ENCODE measurements at regions not wholly inside any gene's neighbourhood (a gene's known extent, or its start where the extent isn't known, plus 50 kb on each side); places are given as distances from the start of the nearest gene placed in this dataset.

GRCh38 chr1:9451081-9451480 lies 88.2 kb upstream of the SLC25A33 start:
- H3K9me3 ChIP-seq (ENCODE audit: control extremely low read depth in 1 of 3, control insufficient read depth in 2 of 3, insufficient read depth in 1 of 3, low read length in 2 of 3): no peaks in the 10 kb centered on the region
- H4K20me1 ChIP-seq (ENCODE audit: control insufficient read depth, insufficient read depth, low read length, poor library complexity, severe bottlenecking): no peaks in the 10 kb centered on the region
- no peaks in the 10 kb centered on the region for H3K36me3 ChIP-seq (replicated peaks in 1 of 2; ENCODE audit: control extremely low read depth in 1 of 2, control insufficient read depth in 1 of 2, extremely low read depth in 1 of 2, insufficient read depth in 2 of 2, low read length in 1 of 2)
- Mint-ChIP-seq H3K27me3 (no peaks in the 10 kb centered on the region), H3K4me3 (no peak overlapping the region), H3K9me3 (ENCODE audit: insufficient read depth) (no peaks in the 10 kb centered on the region), H3K4me1 (peaks cover 15% of the 10 kb centered on the region), H3K27ac (no peak overlapping the region)
- DNase-seq: no peak
- H3K9ac ChIP-seq (ENCODE audit: low read length): no peak overlapping the region
- no peak overlapping the region for H3K4me3 ChIP-seq (ENCODE audit: control extremely low read depth in 1 of 5, extremely low read depth in 1 of 5, insufficient read depth in 1 of 5, low read depth in 2 of 5, low read length in 4 of 5)
- no peak overlapping the region for H2AFZ ChIP-seq (ENCODE audit: insufficient read depth, low read depth, low read length, poor library complexity, severe bottlenecking)
- no peak for TF ChIP-seq EZH2 (IDR thresholded peaks at IDR 0.05; ENCODE audit: borderline replicate concordance, insufficient read depth, low read depth, low read length, poor library complexity, severe bottlenecking)
- TF ChIP-seq, protein P1, sequence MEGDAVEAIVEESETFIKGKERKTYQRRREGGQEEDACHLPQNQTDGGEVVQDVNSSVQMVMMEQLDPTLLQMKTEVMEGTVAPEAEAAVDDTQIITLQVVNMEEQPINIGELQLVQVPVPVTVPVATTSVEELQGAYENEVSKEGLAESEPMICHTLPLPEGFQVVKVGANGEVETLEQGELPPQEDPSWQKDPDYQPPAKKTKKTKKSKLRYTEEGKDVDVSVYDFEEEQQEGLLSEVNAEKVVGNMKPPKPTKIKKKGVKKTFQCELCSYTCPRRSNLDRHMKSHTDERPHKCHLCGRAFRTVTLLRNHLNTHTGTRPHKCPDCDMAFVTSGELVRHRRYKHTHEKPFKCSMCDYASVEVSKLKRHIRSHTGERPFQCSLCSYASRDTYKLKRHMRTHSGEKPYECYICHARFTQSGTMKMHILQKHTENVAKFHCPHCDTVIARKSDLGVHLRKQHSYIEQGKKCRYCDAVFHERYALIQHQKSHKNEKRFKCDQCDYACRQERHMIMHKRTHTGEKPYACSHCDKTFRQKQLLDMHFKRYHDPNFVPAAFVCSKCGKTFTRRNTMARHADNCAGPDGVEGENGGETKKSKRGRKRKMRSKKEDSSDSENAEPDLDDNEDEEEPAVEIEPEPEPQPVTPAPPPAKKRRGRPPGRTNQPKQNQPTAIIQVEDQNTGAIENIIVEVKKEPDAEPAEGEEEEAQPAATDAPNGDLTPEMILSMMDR (IDR thresholded peaks at IDR 0.05): no peak
- H3K27ac ChIP-seq (ENCODE audit: low read length in 2 of 2): no peak overlapping the region
- CTCF ChIA-PET: interaction anchor here (1.2 to 11.7 kb wide), 3 partner anchors 40 to 161 kb away, joined by 3 to 352 read pairs (median 9); partner anchors contain the start of gene SPSB1
- intact Hi-C loops (cut with micrococcal nuclease): no loop called here
- no CpG with 5 or more reads among the region's 8 CpGs for WGBS (ENCODE audit: insufficient coverage)
- peaks cover 0 to 11% (median 1%) of the 10 kb centered on the region in 4 experiments for H3K27me3 ChIP-seq (replicated peaks in 1 of 4; ENCODE audit: control extremely low read depth in 1 of 4, control insufficient read depth in 3 of 4, insufficient read depth in 4 of 4, low read length in 3 of 4)
- POLR2A ChIA-PET: no interaction called here
- H3K79me2 ChIP-seq (ENCODE audit: control insufficient read depth, insufficient read depth, low read length): no peaks in the 10 kb centered on the region
- H3K4me2 ChIP-seq (replicated peaks; ENCODE audit: low read depth, low read length, poor library complexity, severe bottlenecking): no peak overlapping the region
- H3K4me1 ChIP-seq (ENCODE audit: control insufficient read depth in 2 of 2, insufficient read depth in 2 of 2, low read length in 2 of 2): peaks cover 3 to 9% of the 10 kb centered on the region in 2 donors
- ATAC-seq (ENCODE audit: low read depth): no peak

- Histone ChIP-seq H3K36me3 (replicated peaks in 1 of 2; ENCODE audit: control extremely low read depth in 1 of 2, control insufficient read depth in 1 of 2, extremely low read depth in 1 of 2, insufficient read depth in 2 of 2, low read length in 1 of 2) (no peaks in the 10 kb centered on the region), H3K9me3 (ENCODE audit: control extremely low read depth in 1 of 3, control insufficient read depth in 2 of 3, insufficient read depth in 1 of 3, low read length in 2 of 3) (no peaks in the 10 kb centered on the region), H3K27ac (ENCODE audit: low read length in 2 of 2) (no peak overlapping the region), H3K9ac (ENCODE audit: low read length) (no peak overlapping the region), H3K79me2 (ENCODE audit: control insufficient read depth, insufficient read depth, low read length) (no peaks in the 10 kb centered on the region), H2AFZ (ENCODE audit: insufficient read depth, low read depth, low read length, poor library complexity, severe bottlenecking) (no peak overlapping the region), H3K4me1 (ENCODE audit: control insufficient read depth in 2 of 2, insufficient read depth in 2 of 2, low read length in 2 of 2) (peaks cover 3 to 9% of the 10 kb centered on the region in 2 donors), H4K20me1 (ENCODE audit: control insufficient read depth, insufficient read depth, low read length, poor library complexity, severe bottlenecking) (no peaks in the 10 kb centered on the region), H3K27me3 (replicated peaks in 1 of 4; ENCODE audit: control extremely low read depth in 1 of 4, control insufficient read depth in 3 of 4, insufficient read depth in 4 of 4, low read length in 3 of 4) (peaks cover 0 to 9% (median 1%) of the 10 kb centered on the region in 4 experiments), H3K4me2 (replicated peaks; ENCODE audit: low read depth, low read length, poor library complexity, severe bottlenecking) (no peak overlapping the region), H3K4me3 (ENCODE audit: control extremely low read depth in 1 of 5, extremely low read depth in 1 of 5, insufficient read depth in 1 of 5, low read depth in 2 of 5, low read length in 4 of 5) (no peak overlapping the region)
- no peak for TF ChIP-seq EZH2 (IDR thresholded peaks at IDR 0.05; ENCODE audit: borderline replicate concordance, insufficient read depth, low read depth, low read length, poor library complexity, severe bottlenecking)
- TF ChIP-seq, protein P1 (IDR thresholded peaks at IDR 0.05): no peak
- Mint-ChIP-seq H3K4me1 (peaks cover 15% of the 10 kb centered on the region), H3K9me3 (ENCODE audit: insufficient read depth) (no peaks in the 10 kb centered on the region), H3K4me3 (no peak overlapping the region), H3K27ac (no peak overlapping the region), H3K27me3 (no peaks in the 10 kb centered on the region)
- CTCF ChIA-PET: interaction anchor here (0.5 to 11.7 kb wide), 5 partner anchors 39 to 362 kb away, joined by 3 to 352 read pairs (median 4); partner anchors contain the start of gene SPSB1
- intact Hi-C loops (cut with micrococcal nuclease): no loop called here
- WGBS (ENCODE audit: insufficient coverage): 89% methylated on average over 5 of the region's 6 CpGs
- DNase-seq (no peak), ATAC-seq (ENCODE audit: low read depth) (no peak)
- POLR2A ChIA-PET: no interaction called here
Measured at GRCh38 chr1:9452516-9453140, 86.6 kb upstream of the SLC25A33 start.
